ENCODE measurements at regions not wholly inside any gene's neighbourhood (a gene's known extent, or its start where the extent isn't known, plus 50 kb on each side); places are given as distances from the start of the nearest gene placed in this dataset.

- TF ChIP-seq CTCF (IDR thresholded peaks at IDR 0.05) = no peak
- Histone ChIP-seq H3K4me3 (peak overlapping the region; percentile 19), H3K27ac (peak overlapping the region; percentile 91 to 99)
- peak; percentile 91 for DNase-seq (ENCODE audit: low spot score)
Observed at GRCh38 chr1:234535763-234536515, 57.0 kb upstream of the TARBP1 start.

DNA sequence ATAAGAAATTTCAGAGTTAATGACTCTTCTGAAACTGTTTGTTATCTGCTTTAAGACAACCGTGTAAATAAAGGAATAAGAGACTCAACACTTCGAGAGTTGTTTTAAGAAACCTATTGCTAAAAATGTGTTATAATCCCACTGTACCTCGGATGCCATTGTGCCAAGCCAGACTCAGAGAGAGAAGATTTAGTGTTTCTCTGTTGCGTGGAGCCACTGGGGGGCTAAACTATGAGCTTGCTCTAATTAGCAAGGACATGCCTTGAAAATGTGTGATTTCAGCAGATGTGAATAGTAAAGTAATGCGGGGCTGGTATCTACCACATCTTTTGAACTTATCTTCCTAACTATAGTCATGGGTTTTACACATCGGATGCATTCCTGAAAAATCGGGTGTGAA is 56.2 kb upstream of the TARBP1 start:
- DNase-seq (ENCODE audit: low spot score) = no peak
- Histone ChIP-seq H3K27ac (peak overlapping the region; percentile 91 to 99), H3K4me3 (peak overlapping the region; percentile 19)
- no peak for TF ChIP-seq CTCF (IDR thresholded peaks at IDR 0.05)

DNA sequence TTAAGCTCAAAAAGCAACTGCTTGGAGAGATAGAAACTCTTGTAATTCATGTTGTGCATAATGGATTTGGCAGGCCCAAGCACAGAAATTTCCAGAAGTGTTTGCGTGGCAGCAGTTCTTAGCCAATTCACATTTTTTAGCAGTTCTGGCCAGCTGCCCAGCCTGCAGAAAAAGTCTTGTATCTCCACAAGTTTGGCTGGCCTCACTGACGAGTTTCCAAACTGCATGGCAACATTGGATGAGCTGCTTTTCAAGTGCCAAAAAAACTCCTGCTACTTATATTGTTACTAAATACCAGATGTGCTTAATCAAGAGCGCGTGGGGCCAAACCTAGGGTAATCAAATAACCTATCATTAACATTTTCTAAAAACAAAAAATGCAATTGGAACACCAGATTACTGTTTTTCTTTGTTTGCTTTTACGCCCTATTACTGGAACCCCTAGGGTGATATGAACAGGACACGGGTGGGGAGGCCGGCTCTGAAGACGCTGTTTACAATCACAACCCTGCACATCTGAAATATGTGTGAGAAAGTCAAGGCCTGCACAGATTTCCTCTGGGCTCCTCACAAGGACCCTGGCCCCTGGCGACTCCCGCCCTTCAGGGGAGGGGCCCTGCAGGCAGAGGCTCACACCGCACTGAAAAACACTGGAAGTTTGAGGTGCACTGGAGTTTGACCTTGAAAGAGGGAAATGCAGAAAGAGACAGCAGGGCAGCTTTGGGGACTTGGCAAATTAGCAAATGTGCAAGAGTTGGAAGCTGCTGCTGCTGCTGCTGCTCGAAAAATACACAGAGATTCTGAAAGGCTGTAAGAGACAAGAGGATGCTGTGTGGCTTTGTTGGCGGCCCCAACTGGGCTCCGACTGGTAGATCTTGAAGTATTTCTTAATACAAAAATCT is 55.2 kb upstream of the TARBP1 start:
- peak; percentile 98 for DNase-seq (ENCODE audit: low spot score)
- Histone ChIP-seq H3K4me3 (peak overlapping the region; percentile 13), H3K27ac (peak overlapping the region; percentile 91 to 99)
- no peak for TF ChIP-seq CTCF (IDR thresholded peaks at IDR 0.05)

- no peak for TF ChIP-seq CTCF (IDR thresholded peaks at IDR 0.05)
- H3K4me3 ChIP-seq = no peak overlapping the region
- DNase-seq (ENCODE audit: low spot score) = peak; percentile 90
- H3K27ac ChIP-seq = peak overlapping the region; percentile 91 to 99
Observed at GRCh38 chr1:234533034-234533891, 54.3 kb upstream of the TARBP1 start.

- H3K27ac ChIP-seq = peak overlapping the region; percentile 91 to 99
- DNase-seq (ENCODE audit: low spot score) = peak; percentile 90
- no peak for TF ChIP-seq CTCF (IDR thresholded peaks at IDR 0.05)
- H3K4me3 ChIP-seq = peak overlapping the region; percentile 26
Observed at GRCh38 chr1:234532503-234532922, 53.5 kb upstream of the TARBP1 start.

- H3K4me3 ChIP-seq = peak overlapping the region; percentile 53
- DNase-seq (ENCODE audit: low spot score) = peak; percentile 92
- H3K27ac ChIP-seq = peak overlapping the region; percentile 91 to 99
- TF ChIP-seq CTCF (IDR thresholded peaks at IDR 0.05) = no peak
Observed at GRCh38 chr1:234531151-234531635, 52.2 kb upstream of the TARBP1 start.
